H9 (cell line): ENCODE measurements at regions not wholly inside any gene's neighbourhood (a gene's known extent, or its start where the extent isn't known, plus 50 kb on each side); places are given as distances from the start of the nearest gene placed in this dataset.

Experiments
- DNase-seq: peaks from one replicate; pipeline ENCODE4 v3.0.0-alpha.2; 2017
- H2AFZ ChIP-seq: one replicate; pipeline ENCODE4 v1.6.1; 2013; ENCODE audit warnings: mild to moderate bottlenecking, low read length, control low read depth, moderate library complexity
- H2AK5ac ChIP-seq: 2 replicates; pipeline ENCODE4 v1.6.1; 2013; ENCODE audit warnings: low read length, control low read depth, mixed read lengths; ENCODE audit not compliant: insufficient read length
- H2BK120ac ChIP-seq: one replicate; pipeline ENCODE4 v1.6.1; 2013; ENCODE audit warnings: low read depth, mild to moderate bottlenecking, low read length, control low read depth, inconsistent platforms; ENCODE audit not compliant: poor library complexity, severe bottlenecking
- H2BK12ac ChIP-seq: 2 replicates; pipeline ENCODE4 v1.6.1; 2013; ENCODE audit warnings: low read length, control low read depth, mixed read lengths, low read depth; ENCODE audit not compliant: insufficient read length
- H2BK15ac ChIP-seq: 2 replicates; pipeline ENCODE4 v1.6.1; 2013; ENCODE audit warnings: low read depth, low read length, control low read depth
- H2BK20ac ChIP-seq: one replicate; pipeline ENCODE4 v1.6.1; 2013; ENCODE audit warnings: low read depth, mild to moderate bottlenecking, low read length, control low read depth, inconsistent platforms; ENCODE audit not compliant: poor library complexity, severe bottlenecking
- H2BK5ac ChIP-seq: 2 replicates; pipeline ENCODE4 v1.6.1; 2013; ENCODE audit warnings: low read length, control low read depth, mixed read lengths; ENCODE audit not compliant: insufficient read length
- H3K14ac ChIP-seq: 2 replicates; pipeline ENCODE4 v1.6.1; 2013; ENCODE audit warnings: low read length, control low read depth; ENCODE audit not compliant: insufficient read depth
- H3K18ac ChIP-seq: 2 replicates; pipeline ENCODE4 v1.6.1; 2013; ENCODE audit warnings: low read depth, mild to moderate bottlenecking, mixed read lengths, low read length, control low read depth; ENCODE audit not compliant: insufficient read length
- H3K23ac ChIP-seq: 2 replicates; pipeline ENCODE4 v1.6.1; 2013; ENCODE audit warnings: low read length, control low read depth, mixed read lengths, low read depth; ENCODE audit not compliant: insufficient read length
- H3K23me2 ChIP-seq: 2 replicates; pipeline ENCODE4 v1.6.1; 2013; ENCODE audit warnings: low read depth, mild to moderate bottlenecking, mixed read lengths, low read length, control low read depth; ENCODE audit not compliant: insufficient read length, poor library complexity, severe bottlenecking
- H3K27ac ChIP-seq: 2 replicates; pipeline ENCODE4 v1.5.1; 2013; ENCODE audit warnings: low read length, control low read depth, mixed read lengths, low read depth; ENCODE audit not compliant: insufficient read length
- H3K27me3 ChIP-seq: 2 replicates; pipeline ENCODE4 v1.6.1; 2013; ENCODE audit warnings: low read length, control low read depth, inconsistent platforms; ENCODE audit not compliant: insufficient read depth
- H3K4ac ChIP-seq: 2 replicates; pipeline ENCODE4 v1.6.1; 2013; ENCODE audit warnings: low read depth, mild to moderate bottlenecking, control low read depth, inconsistent platforms, low read length, moderate library complexity
- H3K4me1 ChIP-seq: 2 replicates; pipeline ENCODE4 v1.6.1; 2013; ENCODE audit warnings: low read length, control low read depth, inconsistent platforms; ENCODE audit not compliant: insufficient read depth
- H3K4me2 ChIP-seq: 2 replicates; pipeline ENCODE4 v1.6.1; 2013; ENCODE audit warnings: low read length, control low read depth, mixed read lengths; ENCODE audit not compliant: insufficient read length, insufficient read depth
- H3K56ac ChIP-seq: 2 replicates; pipeline ENCODE4 v1.6.1; 2013; ENCODE audit warnings: low read depth, mild to moderate bottlenecking, mixed read lengths, low read length, control low read depth; ENCODE audit not compliant: insufficient read length
- H3K79me1 ChIP-seq: 2 replicates; pipeline ENCODE4 v1.6.1; 2013; ENCODE audit warnings: low read depth, mild to moderate bottlenecking, moderate library complexity, low read length, control low read depth, inconsistent platforms; ENCODE audit not compliant: insufficient read depth, poor library complexity, severe bottlenecking
- H3K79me2 ChIP-seq: 2 replicates; pipeline ENCODE4 v1.6.1; 2013; ENCODE audit warnings: low read length, control low read depth, inconsistent platforms; ENCODE audit not compliant: insufficient read depth
- H3K9ac ChIP-seq: 2 replicates; pipeline ENCODE4 v1.6.1; 2013; ENCODE audit warnings: low read length, control low read depth, mixed read lengths; ENCODE audit not compliant: insufficient read length; ENCODE audit errors: extremely low read depth
- H3K9me3 ChIP-seq: one replicate; pipeline ENCODE4 v1.6.1; 2013; ENCODE audit warnings: low read depth, low read length, inconsistent platforms; ENCODE audit not compliant: control insufficient read depth
- H3T11ph ChIP-seq: one replicate; pipeline ENCODE4 v1.6.1; 2013; ENCODE audit warnings: mild to moderate bottlenecking, low read length, control low read depth, inconsistent platforms
- H4K20me1 ChIP-seq: one replicate; pipeline ENCODE4 v1.6.1; 2013; ENCODE audit not compliant: control insufficient read depth, insufficient read length, insufficient read depth
- H4K5ac ChIP-seq: 2 replicates; pipeline ENCODE4 v1.6.1; 2013; ENCODE audit warnings: low read depth, mild to moderate bottlenecking, mixed read lengths, low read length, control low read depth; ENCODE audit not compliant: insufficient read length
- H4K8ac ChIP-seq: replicated peaks from 2 replicates; pipeline ENCODE4 v1.6.1; 2013; ENCODE audit warnings: low read length, control low read depth, mixed read lengths, low read depth; ENCODE audit not compliant: insufficient read length
- H4K91ac ChIP-seq: 2 replicates; pipeline ENCODE4 v1.6.1; 2013; ENCODE audit warnings: low read depth, mild to moderate bottlenecking, moderate library complexity, mixed read lengths, low read length, control low read depth; ENCODE audit not compliant: insufficient read length
- H3K27ac Mint-ChIP-seq, 3 experiments: 2 replicates in 2 of 3; 3 replicates in 1 of 3; pipeline ENCODE4 v1.8.0; 2020 to 2021; ENCODE audit warnings: mixed read lengths in 3 of 3, mild to moderate bottlenecking in 1 of 3, moderate library complexity in 1 of 3
- H3K27me3 Mint-ChIP-seq: 2 replicates; pipeline ENCODE4 v1.8.0; 2021; ENCODE audit warnings: low read depth, mild to moderate bottlenecking, moderate library complexity, mixed read lengths
- H3K36me3 Mint-ChIP-seq, 3 experiments: 2 replicates in 2 of 3; 3 replicates in 1 of 3; pipeline ENCODE4 v1.8.0; 2020 to 2021; ENCODE audit warnings: low read depth in 3 of 3, mixed read lengths in 3 of 3; ENCODE audit not compliant: insufficient read depth in 1 of 3
- H3K4me1 Mint-ChIP-seq, 2 experiments: 2 replicates each; pipeline ENCODE4 v1.8.0; 2020; ENCODE audit warnings: mixed read lengths in 2 of 2
- H3K4me3 Mint-ChIP-seq, 2 experiments: 2 replicates in 1 of 2; 3 replicates in 1 of 2; pipeline ENCODE4 v1.8.0; 2020 to 2021; ENCODE audit warnings: mild to moderate bottlenecking in 2 of 2, mixed read lengths in 2 of 2, moderate library complexity in 1 of 2
- H3K9me3 Mint-ChIP-seq, 2 experiments: 2 replicates in 1 of 2; 3 replicates in 1 of 2; pipeline ENCODE4 v1.8.0; 2020; ENCODE audit warnings: mild to moderate bottlenecking in 2 of 2, mixed read lengths in 2 of 2, moderate library complexity in 1 of 2
- WGBS: extraction: QIAGEN DNeasy Blood & Tissue Kit; methylation state at CpG from one replicate; pipeline ENCODE4 v1.1.7; 2013; ENCODE audit warnings: missing lambda C conversion rate, low lambda C conversion rate, mixed read lengths; ENCODE audit not compliant: insufficient read length; ENCODE audit errors: extremely low coverage; 5-methylcytosine and 5-hydroxymethylcytosine counted together
- TF ChIP-seq, protein P1 (sequence below): fragments of 200-600 bp; sonication (generic); conservative IDR thresholded peaks from 3 replicates; pipeline ENCODE4 v1.8.0; 2021; ENCODE audit warnings: antibody characterized with exemption, mild to moderate bottlenecking

DNA sequence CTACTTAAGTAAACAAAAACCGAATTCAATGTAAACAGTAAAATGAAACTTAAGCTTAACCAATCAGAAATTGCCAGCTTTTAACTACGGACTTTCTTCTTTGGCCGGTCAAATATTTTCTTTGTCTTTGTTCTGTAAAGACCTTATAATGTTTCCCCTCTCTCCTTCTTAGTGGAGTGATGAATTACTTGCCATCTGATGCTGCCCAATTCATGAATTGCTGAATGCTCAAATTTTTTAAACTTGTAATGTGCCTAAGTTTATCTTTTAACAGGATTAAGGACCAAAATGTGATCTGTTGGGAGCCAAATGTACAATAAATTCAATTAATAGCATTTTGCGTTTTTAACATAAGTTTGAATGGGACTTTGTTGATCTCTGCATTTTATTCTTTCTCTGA is 345.8 kb upstream of the CBLB start:
- H3K9me3 ChIP-seq = no peaks in the 10 kb centered on the region
- H2BK5ac ChIP-seq = no peak overlapping the region
- no peak overlapping the region for H3K23ac ChIP-seq
- no peak overlapping the region for H2BK12ac ChIP-seq
- Mint-ChIP-seq H3K4me1 (no peaks in the 10 kb centered on the region), H3K36me3 (peaks cover 0 to 22% (median 3%) of the 10 kb centered on the region in 3 experiments; a peak in 3 of 7 replicates), H3K4me3 (no peak overlapping the region), H3K27me3 (no peaks in the 10 kb centered on the region), H3K27ac (no peak overlapping the region), H3K9me3 (peaks cover 8 to 17% of the 10 kb centered on the region in 2 experiments)
- no peak overlapping the region for H4K8ac ChIP-seq
- H4K91ac ChIP-seq = no peak overlapping the region
- no peak overlapping the region for H3K27ac ChIP-seq
- no peak overlapping the region for H2BK15ac ChIP-seq
- H3K9ac ChIP-seq = no peak overlapping the region
- no peak overlapping the region for H3K14ac ChIP-seq
- no peak overlapping the region for H3K18ac ChIP-seq
- no peak overlapping the region for H3K4ac ChIP-seq
- H3K56ac ChIP-seq = no peak overlapping the region
- H2BK120ac ChIP-seq = no peak overlapping the region
- TF ChIP-seq, protein P1, sequence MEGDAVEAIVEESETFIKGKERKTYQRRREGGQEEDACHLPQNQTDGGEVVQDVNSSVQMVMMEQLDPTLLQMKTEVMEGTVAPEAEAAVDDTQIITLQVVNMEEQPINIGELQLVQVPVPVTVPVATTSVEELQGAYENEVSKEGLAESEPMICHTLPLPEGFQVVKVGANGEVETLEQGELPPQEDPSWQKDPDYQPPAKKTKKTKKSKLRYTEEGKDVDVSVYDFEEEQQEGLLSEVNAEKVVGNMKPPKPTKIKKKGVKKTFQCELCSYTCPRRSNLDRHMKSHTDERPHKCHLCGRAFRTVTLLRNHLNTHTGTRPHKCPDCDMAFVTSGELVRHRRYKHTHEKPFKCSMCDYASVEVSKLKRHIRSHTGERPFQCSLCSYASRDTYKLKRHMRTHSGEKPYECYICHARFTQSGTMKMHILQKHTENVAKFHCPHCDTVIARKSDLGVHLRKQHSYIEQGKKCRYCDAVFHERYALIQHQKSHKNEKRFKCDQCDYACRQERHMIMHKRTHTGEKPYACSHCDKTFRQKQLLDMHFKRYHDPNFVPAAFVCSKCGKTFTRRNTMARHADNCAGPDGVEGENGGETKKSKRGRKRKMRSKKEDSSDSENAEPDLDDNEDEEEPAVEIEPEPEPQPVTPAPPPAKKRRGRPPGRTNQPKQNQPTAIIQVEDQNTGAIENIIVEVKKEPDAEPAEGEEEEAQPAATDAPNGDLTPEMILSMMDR = no peak
- no peak overlapping the region for H3T11ph ChIP-seq
- H3K4me2 ChIP-seq = no peak overlapping the region
- H4K20me1 ChIP-seq = no peaks in the 10 kb centered on the region
- H3K4me1 ChIP-seq = no peaks in the 10 kb centered on the region
- H3K27me3 ChIP-seq = no peaks in the 10 kb centered on the region
- no peaks in the 10 kb centered on the region for H3K79me2 ChIP-seq
- WGBS = no CpG with 5 or more reads among the region's 4 CpGs
- H4K5ac ChIP-seq = no peak overlapping the region
- H2AFZ ChIP-seq = no peak overlapping the region
- no peaks in the 10 kb centered on the region for H3K79me1 ChIP-seq
- no peaks in the 10 kb centered on the region for H3K23me2 ChIP-seq
- no peak overlapping the region for H2BK20ac ChIP-seq
- DNase-seq = no peak
- no peak overlapping the region for H2AK5ac ChIP-seq
